Activated CD8-positive, alpha-beta memory T cell treated with anti-CD3 and anti-CD28 coated beads for 1 hour (primary cell): ENCODE measurements at regions not wholly inside any gene's neighbourhood (a gene's known extent, or its start where the extent isn't known, plus 50 kb on each side); places are given as distances from the start of the nearest gene placed in this dataset.

Experiments used
- DNase-seq, 2 donors: peaks; one replicate each; pipeline ENCODE4 v3.0.0-alpha.2; 2020; ENCODE audit warnings: low read depth in 1 of 2; ENCODE audit errors: extremely low read depth in 1 of 2

GRCh38 chr10:28810057-28810870 is 132.9 kb downstream of the BAMBI start:
- DNase-seq: no peak

- DNase-seq: no peak
Observed at GRCh38 chr10:28811639-28812349, 134.5 kb downstream of the BAMBI start.

GRCh38 chr10:28812384-28813372 is 135.4 kb downstream of the BAMBI start:
- DNase-seq: no peak

- no peak for DNase-seq
Observed at GRCh38 chr10:28815681-28816080, 138.4 kb downstream of the BAMBI start.

GRCh38 chr10:28822719-28823464 is 145.6 kb downstream of the BAMBI start:
- no peak for DNase-seq

- no peak for DNase-seq
Observed at GRCh38 chr10:28823501-28824075, 146.3 kb downstream of the BAMBI start.

- no peak for DNase-seq
Observed at GRCh38 chr10:28833313-28833712, 156.0 kb downstream of the BAMBI start.

- DNase-seq: no peak
Observed at GRCh38 chr10:28836435-28836743, 159.1 kb downstream of the BAMBI start.

- no peak for DNase-seq
Observed at GRCh38 chr10:28837613-28838390, 160.5 kb downstream of the BAMBI start.

- DNase-seq: no peak
Observed at GRCh38 chr10:28838908-28839307, 161.6 kb downstream of the BAMBI start.

- no peak for DNase-seq
Observed at GRCh38 chr10:28839600-28840007, 162.3 kb downstream of the BAMBI start.

GRCh38 chr10:28840202-28840601 is 162.9 kb downstream of the BAMBI start:
- DNase-seq: no peak

GRCh38 chr10:28840971-28841370 is 163.7 kb downstream of the BAMBI start:
- DNase-seq: no peak

- no peak for DNase-seq
Observed at GRCh38 chr10:28841625-28842024, 164.3 kb downstream of the BAMBI start.

- DNase-seq: no peak
Observed at GRCh38 chr10:28842321-28842720, 165.0 kb downstream of the BAMBI start.

- no peak for DNase-seq
Observed at GRCh38 chr10:28845009-28845682, 167.8 kb downstream of the BAMBI start.

- DNase-seq: no peak
Observed at GRCh38 chr10:28849309-28849708, 172.0 kb downstream of the BAMBI start.

- DNase-seq: no peak
Observed at GRCh38 chr10:28849821-28850220, 172.5 kb downstream of the BAMBI start.

- no peak for DNase-seq
Observed at GRCh38 chr10:28850784-28851183, 173.5 kb downstream of the BAMBI start.
